Lower lobe of right lung (tissue), 2 donors: ENCODE measurements at regions not wholly inside any gene's neighbourhood (a gene's known extent, or its start where the extent isn't known, plus 50 kb on each side); places are given as distances from the start of the nearest gene placed in this dataset.
A peak's percentile ranks its signal among the peaks of the same experiment; 100 is the strongest.
"Not testable (repeated sequence)": the region's sequence is repeated elsewhere in the genome, so short reads cannot be mapped to it uniquely, and the experiment has no call there.

Source experiments
- ATAC-seq, 2 donors: fragments of 200-7000 bp; cut with Tn5 transposase; one replicate each; pipeline ENCODE4 v1.9.1; 2020 to 2022; ENCODE audit warnings: mild to moderate bottlenecking in 2 of 2, moderate library complexity in 2 of 2
- DNase-seq: peaks from one replicate; pipeline ENCODE4 v3.0.0-alpha.2; 2020
- H3K27ac ChIP-seq: fragments of 200-600 bp; one replicate; pipeline ENCODE4 v1.8.0; 2022
- H3K27me3 ChIP-seq: fragments of 200-600 bp; one replicate; pipeline ENCODE4 v1.8.0; 2022; ENCODE audit warnings: low read depth
- H3K36me3 ChIP-seq: fragments of 200-600 bp; one replicate; pipeline ENCODE4 v1.8.0; 2022; ENCODE audit warnings: mild to moderate bottlenecking
- H3K4me1 ChIP-seq: fragments of 200-600 bp; one replicate; pipeline ENCODE4 v1.8.0; 2022
- H3K4me3 ChIP-seq: fragments of 200-600 bp; one replicate; pipeline ENCODE4 v1.8.0; 2022; ENCODE audit warnings: mild to moderate bottlenecking
- H3K9me3 ChIP-seq: fragments of 200-600 bp; one replicate; pipeline ENCODE4 v1.8.0; 2022
- CTCF ChIP-seq: fragments of 200-600 bp; IDR thresholded peaks from one replicate; pipeline ENCODE4 v1.8.0; 2022; ENCODE audit warnings: antibody characterized with exemption, mild to moderate bottlenecking
- intact Hi-C: fragments of 100-400 bp; cut with DNase I; formaldehyde crosslinking; loops from one replicate; pipeline ENCODE4 v1.11.0; 2022
- donor health status: DM: no; HTN: yes; CAD: no; lungs with severe emphysema.

GRCh38 chr16:5257462-5257861 is 159.9 kb upstream of the EEF2KMT start:
- DNase-seq (no peak), ATAC-seq (no peak)
- Histone ChIP-seq H3K9me3 (no peaks in the 10 kb centered on the region), H3K4me1 (no peaks in the 10 kb centered on the region), H3K27ac (no peak overlapping the region), H3K36me3 (no peaks in the 10 kb centered on the region), H3K4me3 (no peak overlapping the region), H3K27me3 (no peaks in the 10 kb centered on the region)
- intact Hi-C loops: no loop called here
- TF ChIP-seq CTCF: no peak

GRCh38 chr16:5252791-5253190 is 155.2 kb upstream of the EEF2KMT start:
- H3K27ac ChIP-seq: no peak overlapping the region
- no peaks in the 10 kb centered on the region for H3K36me3 ChIP-seq
- no peaks in the 10 kb centered on the region for H3K9me3 ChIP-seq
- intact Hi-C loops: no loop called here
- no peak for TF ChIP-seq CTCF
- H3K27me3 ChIP-seq: no peaks in the 10 kb centered on the region
- H3K4me3 ChIP-seq: no peak overlapping the region
- ATAC-seq: no peak
- no peaks in the 10 kb centered on the region for H3K4me1 ChIP-seq
- DNase-seq: no peak

- DNase-seq, H3K27me3 ChIP-seq, H3K4me1 ChIP-seq, H3K9me3 ChIP-seq, ATAC-seq, H3K4me3 ChIP-seq, H3K36me3 ChIP-seq, intact Hi-C loops, H3K27ac ChIP-seq: not testable (repeated sequence)
These were observed 149.8 kb upstream of the EEF2KMT start for GRCh38 chr16:5247403-5247802.

GRCh38 chr16:5240278-5240626 is 142.7 kb upstream of the EEF2KMT start:
- Histone ChIP-seq H3K4me3 (peak overlapping the region; percentile 25), H3K27me3 (peaks cover 10% of the 10 kb centered on the region)
- H3K27ac ChIP-seq, H3K36me3 ChIP-seq, intact Hi-C loops, DNase-seq, H3K4me1 ChIP-seq, H3K9me3 ChIP-seq, ATAC-seq: not testable (repeated sequence)

DNA sequence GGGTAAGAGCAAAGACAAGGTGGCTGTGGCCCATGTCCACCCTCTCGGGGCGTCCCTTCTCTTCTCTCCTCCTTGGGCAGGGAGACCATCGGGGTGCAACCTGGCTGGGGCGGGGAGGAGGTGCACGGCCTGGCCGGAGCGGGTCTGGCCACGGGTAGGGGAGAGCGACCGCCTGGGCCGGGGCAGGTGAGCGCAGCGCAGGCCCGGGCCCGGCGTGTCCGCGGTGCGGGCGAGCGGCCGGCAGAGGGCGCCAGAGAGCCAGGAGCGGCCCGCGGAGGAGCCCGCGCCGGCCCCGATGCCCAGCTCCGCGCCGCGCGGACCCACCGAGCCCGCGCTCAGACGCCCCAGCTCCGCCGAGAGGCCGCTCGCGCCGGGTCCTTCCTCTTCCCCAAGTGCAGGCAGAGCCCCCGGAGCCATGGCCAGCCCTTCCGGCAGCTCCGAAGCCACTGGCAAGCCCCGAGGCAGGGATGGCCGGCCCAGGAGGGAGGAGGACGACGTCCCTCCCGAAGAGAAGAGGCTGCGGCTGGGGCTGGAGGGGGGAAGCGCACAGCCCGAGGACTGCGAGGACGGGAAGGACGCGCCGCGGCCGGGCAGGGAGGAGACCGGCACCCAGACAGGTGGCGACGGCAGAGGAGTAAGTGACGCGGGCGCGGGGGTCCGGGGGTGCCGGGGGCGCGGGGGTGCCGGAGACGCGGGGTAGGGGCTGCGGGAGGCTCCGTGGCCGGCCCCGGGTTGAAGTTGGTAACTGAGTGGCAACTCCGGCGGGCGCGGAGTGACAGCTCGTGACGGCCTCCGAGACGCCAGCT is 142.1 kb upstream of the EEF2KMT start:
- TF ChIP-seq CTCF: peak; percentile 24
- intact Hi-C loops, H3K4me1 ChIP-seq, ATAC-seq, H3K27ac ChIP-seq, H3K9me3 ChIP-seq, H3K36me3 ChIP-seq: not testable (repeated sequence)
- Histone ChIP-seq H3K27me3 (peaks cover 10% of the 10 kb centered on the region), H3K4me3 (peak overlapping the region; percentile 25)
- DNase-seq: peak; percentile 52

DNA sequence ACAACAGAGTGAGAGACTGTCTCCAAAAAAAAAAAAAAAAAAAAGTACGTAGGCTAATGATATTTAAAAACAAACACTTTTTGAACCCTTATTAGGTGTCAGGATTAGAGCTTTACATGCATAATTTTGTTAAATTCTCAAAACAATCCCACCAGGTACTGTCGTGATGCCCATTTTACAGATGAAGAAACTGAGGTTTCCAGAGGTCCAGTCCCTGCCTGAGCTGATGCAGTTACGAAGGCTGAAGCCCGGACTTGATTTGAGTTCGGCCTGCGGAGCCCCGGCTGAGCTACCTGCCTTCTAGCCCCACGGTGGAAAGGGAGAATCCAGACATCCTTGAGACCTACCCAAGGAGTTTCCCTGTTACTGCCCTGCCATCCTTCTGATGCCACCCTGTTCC is 137.5 kb upstream of the EEF2KMT start:
- ATAC-seq: no peak
- intact Hi-C loops: no loop called here
- no peak for TF ChIP-seq CTCF
- peaks cover 7% of the 10 kb centered on the region for H3K27me3 ChIP-seq
- H3K36me3 ChIP-seq: no peaks in the 10 kb centered on the region
- H3K9me3 ChIP-seq: no peaks in the 10 kb centered on the region
- H3K4me1 ChIP-seq: no peaks in the 10 kb centered on the region
- H3K4me3 ChIP-seq: no peak overlapping the region
- DNase-seq: no peak
- no peak overlapping the region for H3K27ac ChIP-seq
